ENCODE measurements at regions not wholly inside any gene's neighbourhood (a gene's known extent, or its start where the extent isn't known, plus 50 kb on each side); places are given as distances from the start of the nearest gene placed in this dataset.

GRCh38 chr9:129375845-129376244, 197.8 kb upstream of the IER5L start:
- intact Hi-C loops (cut with micrococcal nuclease): no loop called here
- peaks cover 16% of the 10 kb centered on the region for H3K27me3 Mint-ChIP-seq (ENCODE audit: low read depth)
- H3K36me3 Mint-ChIP-seq (ENCODE audit: low read depth): no peaks in the 10 kb centered on the region
- DNase-seq (ENCODE audit: low spot score): no peak
- no peaks in the 10 kb centered on the region for H3K4me1 Mint-ChIP-seq (ENCODE audit: low read depth)
- H3K9me3 Mint-ChIP-seq: no peaks in the 10 kb centered on the region
- no peak overlapping the region for H3K27ac Mint-ChIP-seq
- H3K4me3 Mint-ChIP-seq (ENCODE audit: low read depth): no peak overlapping the region

- no peak for DNase-seq (ENCODE audit: low spot score)
- no peak overlapping the region for H3K4me3 Mint-ChIP-seq (ENCODE audit: low read depth)
- no peaks in the 10 kb centered on the region for H3K4me1 Mint-ChIP-seq (ENCODE audit: low read depth)
- no peaks in the 10 kb centered on the region for H3K36me3 Mint-ChIP-seq (ENCODE audit: low read depth)
- H3K27me3 Mint-ChIP-seq (ENCODE audit: low read depth): peaks cover 14% of the 10 kb centered on the region
- intact Hi-C loops (cut with micrococcal nuclease): no loop called here
- H3K27ac Mint-ChIP-seq: no peak overlapping the region
- H3K9me3 Mint-ChIP-seq: peaks cover 10% of the 10 kb centered on the region
These were observed 196.6 kb upstream of the IER5L start for GRCh38 chr9:129374651-129375050.

GRCh38 chr9:129374231-129374630, 196.2 kb upstream of the IER5L start:
- peaks cover 14% of the 10 kb centered on the region for H3K9me3 Mint-ChIP-seq
- intact Hi-C loops (cut with micrococcal nuclease): no loop called here
- H3K36me3 Mint-ChIP-seq (ENCODE audit: low read depth): no peaks in the 10 kb centered on the region
- DNase-seq (ENCODE audit: low spot score): no peak
- H3K4me1 Mint-ChIP-seq (ENCODE audit: low read depth): no peaks in the 10 kb centered on the region
- H3K27ac Mint-ChIP-seq: no peak overlapping the region
- peaks cover 14% of the 10 kb centered on the region for H3K27me3 Mint-ChIP-seq (ENCODE audit: low read depth)
- no peak overlapping the region for H3K4me3 Mint-ChIP-seq (ENCODE audit: low read depth)

GRCh38 chr9:129373361-129373760, 195.3 kb upstream of the IER5L start:
- Mint-ChIP-seq H3K4me1 (ENCODE audit: low read depth) (no peaks in the 10 kb centered on the region), H3K36me3 (ENCODE audit: low read depth) (no peaks in the 10 kb centered on the region), H3K27me3 (ENCODE audit: low read depth) (peaks cover 16% of the 10 kb centered on the region), H3K9me3 (peaks cover 19% of the 10 kb centered on the region), H3K4me3 (ENCODE audit: low read depth) (no peak overlapping the region), H3K27ac (no peak overlapping the region)
- intact Hi-C loops (cut with micrococcal nuclease): no loop called here
- DNase-seq (ENCODE audit: low spot score): no peak

GRCh38 chr9:129370770-129371169, 192.7 kb upstream of the IER5L start:
- H3K27me3 Mint-ChIP-seq (ENCODE audit: low read depth): peaks cover 12% of the 10 kb centered on the region
- DNase-seq (ENCODE audit: low spot score): no peak
- H3K27ac Mint-ChIP-seq: no peak overlapping the region
- H3K36me3 Mint-ChIP-seq (ENCODE audit: low read depth): no peaks in the 10 kb centered on the region
- H3K4me3 Mint-ChIP-seq (ENCODE audit: low read depth): no peak overlapping the region
- intact Hi-C loops (cut with micrococcal nuclease): no loop called here
- H3K4me1 Mint-ChIP-seq (ENCODE audit: low read depth): no peaks in the 10 kb centered on the region
- H3K9me3 Mint-ChIP-seq: peaks cover 19% of the 10 kb centered on the region

- H3K4me1 Mint-ChIP-seq (ENCODE audit: low read depth): no peaks in the 10 kb centered on the region
- intact Hi-C loops (cut with micrococcal nuclease): no loop called here
- no peaks in the 10 kb centered on the region for H3K36me3 Mint-ChIP-seq (ENCODE audit: low read depth)
- H3K27me3 Mint-ChIP-seq (ENCODE audit: low read depth): peaks cover 8% of the 10 kb centered on the region
- H3K27ac Mint-ChIP-seq: no peak overlapping the region
- H3K4me3 Mint-ChIP-seq (ENCODE audit: low read depth): no peak overlapping the region
- no peak for DNase-seq (ENCODE audit: low spot score)
- H3K9me3 Mint-ChIP-seq: peaks cover 19% of the 10 kb centered on the region
These were observed 190.4 kb upstream of the IER5L start for GRCh38 chr9:129368444-129368978.

- Mint-ChIP-seq H3K9me3 (peaks cover 19% of the 10 kb centered on the region), H3K4me3 (ENCODE audit: low read depth) (no peak overlapping the region), H3K27ac (no peak overlapping the region), H3K36me3 (ENCODE audit: low read depth) (no peaks in the 10 kb centered on the region), H3K4me1 (ENCODE audit: low read depth) (no peaks in the 10 kb centered on the region), H3K27me3 (ENCODE audit: low read depth) (peaks cover 8% of the 10 kb centered on the region)
- DNase-seq (ENCODE audit: low spot score): no peak
- intact Hi-C loops (cut with micrococcal nuclease): no loop called here
These were observed 189.2 kb upstream of the IER5L start for GRCh38 chr9:129367287-129367686.

- intact Hi-C loops (cut with micrococcal nuclease): no loop called here
- no peaks in the 10 kb centered on the region for H3K36me3 Mint-ChIP-seq (ENCODE audit: low read depth)
These were observed 187.1 kb upstream of the IER5L start for GRCh38 chr9:129365196-129365595.

GRCh38 chr9:129363216-129363873, 185.3 kb upstream of the IER5L start:
- H3K27ac Mint-ChIP-seq: no peak overlapping the region
- no peak for DNase-seq (ENCODE audit: low spot score)
- no peak overlapping the region for H3K4me3 Mint-ChIP-seq (ENCODE audit: low read depth)
- no peaks in the 10 kb centered on the region for H3K9me3 Mint-ChIP-seq
- intact Hi-C loops (cut with micrococcal nuclease): no loop called here
- no peaks in the 10 kb centered on the region for H3K36me3 Mint-ChIP-seq (ENCODE audit: low read depth)
- H3K27me3 Mint-ChIP-seq (ENCODE audit: low read depth): peaks cover 5% of the 10 kb centered on the region
- no peaks in the 10 kb centered on the region for H3K4me1 Mint-ChIP-seq (ENCODE audit: low read depth)

More at GRCh38 chr9:129365196-129365595, 187.1 kb upstream of the IER5L start:
- DNase-seq (ENCODE audit: low spot score): no peak
- no peak overlapping the region for H3K4me3 Mint-ChIP-seq (ENCODE audit: low read depth)
- peaks cover 8% of the 10 kb centered on the region for H3K27me3 Mint-ChIP-seq (ENCODE audit: low read depth)
- peaks cover 14% of the 10 kb centered on the region for H3K9me3 Mint-ChIP-seq
- no peaks in the 10 kb centered on the region for H3K4me1 Mint-ChIP-seq (ENCODE audit: low read depth)
- no peak overlapping the region for H3K27ac Mint-ChIP-seq

GRCh38 chr9:129362287-129363000, 184.4 kb upstream of the IER5L start:
- no peak for DNase-seq (ENCODE audit: low spot score)
- H3K27ac Mint-ChIP-seq: no peak overlapping the region
- H3K4me3 Mint-ChIP-seq (ENCODE audit: low read depth): no peak overlapping the region
- no peaks in the 10 kb centered on the region for H3K4me1 Mint-ChIP-seq (ENCODE audit: low read depth)
- no peaks in the 10 kb centered on the region for H3K9me3 Mint-ChIP-seq
- H3K36me3 Mint-ChIP-seq (ENCODE audit: low read depth): no peaks in the 10 kb centered on the region
- intact Hi-C loops (cut with micrococcal nuclease): no loop called here
- H3K27me3 Mint-ChIP-seq (ENCODE audit: low read depth): peaks cover 5% of the 10 kb centered on the region

- no peaks in the 10 kb centered on the region for H3K4me1 Mint-ChIP-seq (ENCODE audit: low read depth)
- no peak overlapping the region for H3K27ac Mint-ChIP-seq
- DNase-seq (ENCODE audit: low spot score): no peak
- intact Hi-C loops (cut with micrococcal nuclease): no loop called here
- H3K4me3 Mint-ChIP-seq (ENCODE audit: low read depth): no peak overlapping the region
- no peaks in the 10 kb centered on the region for H3K36me3 Mint-ChIP-seq (ENCODE audit: low read depth)
- H3K9me3 Mint-ChIP-seq: no peaks in the 10 kb centered on the region
- H3K27me3 Mint-ChIP-seq (ENCODE audit: low read depth): peaks cover 3% of the 10 kb centered on the region
These were observed 183.1 kb upstream of the IER5L start for GRCh38 chr9:129361196-129361595.

- peaks cover 3% of the 10 kb centered on the region for H3K27me3 Mint-ChIP-seq (ENCODE audit: low read depth)
These were observed 182.0 kb upstream of the IER5L start for GRCh38 chr9:129359916-129360536.

More at GRCh38 chr9:129359916-129360536, 182.0 kb upstream of the IER5L start:
- peaks cover 10% of the 10 kb centered on the region for H3K9me3 Mint-ChIP-seq
- intact Hi-C loops (cut with micrococcal nuclease): no loop called here
- no peak overlapping the region for H3K4me3 Mint-ChIP-seq (ENCODE audit: low read depth)
- no peak overlapping the region for H3K27ac Mint-ChIP-seq
- no peak for DNase-seq (ENCODE audit: low spot score)
- no peaks in the 10 kb centered on the region for H3K4me1 Mint-ChIP-seq (ENCODE audit: low read depth)
- H3K36me3 Mint-ChIP-seq (ENCODE audit: low read depth): no peaks in the 10 kb centered on the region

Data from activated T-helper 2 cell treated with anti-CD3 and anti-CD28 coated beads, Interferon-gamma antibody, Interleukin-2, Interleukin-4, amounts not matched to agents 10 μg/mL and 5 μg/mL and 100 μg/mL, durations not matched to agents 14 hours and 24 hours and 36 hours (primary cell).